Stimulated activated CD4-positive, alpha-beta T cell treated with anti-CD3 and anti-CD28 coated beads, Interleukin-12 subunit alpha, Interleukin-12 subunit beta, amount 100 ng/mL, for 48 hours (primary cell): ENCODE measurements at regions not wholly inside any gene's neighbourhood (a gene's known extent, or its start where the extent isn't known, plus 50 kb on each side); places are given as distances from the start of the nearest gene placed in this dataset.
A peak's percentile ranks its signal among the peaks of the same experiment; 100 is the strongest.
"Not testable (repeated sequence)": the region's sequence is repeated elsewhere in the genome, so short reads cannot be mapped to it uniquely, and the experiment has no call there.

Experiments used
- DNase-seq, 3 donors: peaks; one replicate each; pipeline ENCODE4 v3.0.0-alpha.2; 2020; ENCODE audit warnings: low read depth in 2 of 3, low spot score in 1 of 3

- DNase-seq = no peak
Observed at GRCh38 chr1:229119876-229120275, 151.0 kb upstream of the RAB4A start.

- no peak for DNase-seq
Observed at GRCh38 chr1:229121845-229122436, 149.0 kb upstream of the RAB4A start.

GRCh38 chr1:229122606-229123005 lies 148.3 kb upstream of the RAB4A start:
- DNase-seq = no peak

- DNase-seq = no peak
Observed at GRCh38 chr1:229124116-229124515, 146.8 kb upstream of the RAB4A start.

GRCh38 chr1:229124520-229125124 lies 146.3 kb upstream of the RAB4A start:
- DNase-seq = no peak

GRCh38 chr1:229127301-229127700 lies 143.6 kb upstream of the RAB4A start:
- peak in 1 of 3 donors; percentile 23 for DNase-seq

GRCh38 chr1:229128066-229128608 lies 142.8 kb upstream of the RAB4A start:
- no peak for DNase-seq

GRCh38 chr1:229129301-229130027 lies 141.4 kb upstream of the RAB4A start:
- no peak for DNase-seq

- no peak for DNase-seq
Observed at GRCh38 chr1:229130028-229130668, 140.8 kb upstream of the RAB4A start.

GRCh38 chr1:229131243-229132105 lies 139.4 kb upstream of the RAB4A start:
- DNase-seq = no peak

GRCh38 chr1:229132106-229132443 lies 138.8 kb upstream of the RAB4A start:
- DNase-seq = no peak

GRCh38 chr1:229132706-229133105 lies 138.2 kb upstream of the RAB4A start:
- no peak for DNase-seq

- DNase-seq = no peak
Observed at GRCh38 chr1:229133151-229133550, 137.8 kb upstream of the RAB4A start.

GRCh38 chr1:229133811-229134210 lies 137.1 kb upstream of the RAB4A start:
- DNase-seq = no peak

GRCh38 chr1:229134381-229135217 lies 136.3 kb upstream of the RAB4A start:
- DNase-seq = not testable (repeated sequence)

GRCh38 chr1:229135773-229136172 lies 135.1 kb upstream of the RAB4A start:
- no peak for DNase-seq

GRCh38 chr1:229136822-229137221 lies 134.1 kb upstream of the RAB4A start:
- no peak for DNase-seq

- no peak for DNase-seq
Observed at GRCh38 chr1:229137271-229137670, 133.6 kb upstream of the RAB4A start.

- no peak for DNase-seq
Observed at GRCh38 chr1:229138058-229138457, 132.9 kb upstream of the RAB4A start.
